Fibroblast of skin of scalp (primary cell): ENCODE measurements at regions not wholly inside any gene's neighbourhood (a gene's known extent, or its start where the extent isn't known, plus 50 kb on each side); places are given as distances from the start of the nearest gene placed in this dataset.
A peak's percentile ranks its signal among the peaks of the same experiment; 100 is the strongest.
"Not testable (repeated sequence)": the region's sequence is repeated elsewhere in the genome, so short reads cannot be mapped to it uniquely, and the experiment has no call there.

ENCODE experiments used
- DNase-seq: peaks from one replicate; pipeline ENCODE4 v3.0.0-alpha.2; 2013

DNA sequence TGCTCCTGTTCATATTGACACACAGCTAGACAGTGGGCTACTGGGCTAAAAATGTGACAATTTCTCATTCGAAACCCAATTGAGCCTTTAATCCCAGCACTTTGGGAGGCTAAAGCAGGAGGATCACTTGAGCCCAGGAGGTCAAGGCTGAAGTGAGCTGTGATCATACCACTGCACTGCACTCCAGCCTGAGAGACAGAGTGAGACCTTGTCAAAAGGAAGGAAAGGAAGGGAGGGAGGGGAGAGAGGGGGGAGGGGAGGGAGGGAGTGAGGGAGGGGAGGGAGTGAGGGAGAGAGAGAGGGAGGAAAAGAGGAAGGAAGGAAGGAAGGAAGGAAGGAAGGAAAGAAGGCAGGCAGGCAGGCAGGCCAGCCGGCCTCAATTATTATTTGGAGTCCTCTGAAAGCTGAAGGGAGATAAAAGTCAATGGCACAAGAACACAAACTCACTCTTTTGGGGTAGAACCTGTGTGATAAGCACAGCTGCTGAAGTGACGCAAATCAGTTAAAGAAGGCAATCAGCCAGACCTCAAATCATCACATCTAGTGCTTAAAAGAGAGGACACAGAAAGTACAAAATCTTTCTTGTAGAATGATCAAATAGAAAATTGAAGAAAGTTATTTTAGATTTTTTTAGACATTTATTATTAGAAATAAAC is 98.1 kb downstream of the CCDC71L start:
- no peak for DNase-seq

DNA sequence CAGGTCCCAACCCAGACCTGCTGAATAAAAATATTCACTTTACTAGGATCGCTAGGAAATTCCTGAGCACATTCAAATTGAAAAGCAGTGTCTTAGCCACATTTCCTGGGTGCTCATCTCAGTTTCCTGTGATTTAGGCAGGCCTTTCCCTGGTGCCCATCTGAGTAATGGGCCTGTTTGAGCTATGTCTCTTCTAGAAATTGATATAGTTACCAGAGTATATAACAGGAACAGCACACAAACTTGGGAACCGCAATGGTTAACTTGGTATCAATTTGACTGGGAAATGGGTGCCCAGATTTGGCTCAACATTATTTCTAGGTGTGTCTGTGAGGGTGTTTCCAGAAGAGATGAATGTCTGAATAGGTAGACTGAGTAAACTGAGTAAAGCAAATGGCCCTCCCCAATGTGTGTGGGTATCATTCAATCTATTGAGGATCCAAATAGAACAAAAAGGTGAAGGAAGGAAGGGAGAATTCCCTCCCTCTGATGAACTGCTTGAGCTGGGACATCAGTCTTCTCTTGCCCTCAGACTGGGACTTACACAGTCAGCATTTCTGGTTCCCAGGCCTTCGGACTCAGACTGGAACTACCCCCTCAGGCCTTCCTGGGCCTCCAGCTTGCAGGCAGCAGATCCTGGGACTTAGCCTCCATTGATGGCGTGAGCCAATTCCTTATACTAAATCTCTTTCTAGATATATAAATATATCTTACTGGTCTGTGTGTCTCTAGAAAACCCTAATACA is 99.1 kb downstream of the CCDC71L start:
- no peak for DNase-seq

DNA sequence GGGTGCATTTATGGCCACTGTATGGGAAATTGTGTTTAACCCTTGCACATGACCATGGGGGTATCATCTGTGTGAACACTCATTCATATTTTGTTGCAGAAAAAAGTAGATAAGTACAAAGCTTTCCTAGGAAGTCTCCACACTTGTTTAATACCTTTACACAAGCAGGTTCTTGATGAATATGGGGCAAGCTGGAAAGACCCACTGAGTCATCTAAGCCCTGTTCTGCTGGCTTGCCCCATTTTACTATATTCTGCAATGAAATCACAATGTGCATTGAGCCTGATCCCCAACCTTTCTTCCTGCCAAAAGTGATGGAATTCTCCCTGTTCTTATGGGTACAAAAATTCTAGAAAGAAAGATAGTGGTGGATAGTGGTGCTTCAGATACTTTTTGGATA is 99.8 kb downstream of the CCDC71L start:
- no peak for DNase-seq

DNA sequence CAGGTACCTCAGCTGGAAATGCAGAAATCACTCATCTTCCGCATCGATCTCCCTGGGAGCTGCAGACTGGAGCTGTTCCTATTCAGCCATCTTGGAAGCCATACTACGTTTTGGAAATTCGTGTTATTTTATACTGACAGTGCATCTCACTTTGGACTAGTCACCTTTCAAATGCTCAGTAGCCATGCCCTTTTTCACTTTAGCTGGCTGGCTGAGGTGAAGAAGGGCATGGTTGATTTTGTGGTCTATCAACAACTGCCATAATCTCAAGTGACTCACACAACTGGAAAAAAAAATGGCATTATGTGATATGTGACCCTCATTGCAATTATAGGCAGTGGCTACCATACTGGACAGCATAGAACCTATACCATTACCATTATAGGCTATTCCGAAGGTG is 100.5 kb downstream of the CCDC71L start:
- no peak for DNase-seq

DNA sequence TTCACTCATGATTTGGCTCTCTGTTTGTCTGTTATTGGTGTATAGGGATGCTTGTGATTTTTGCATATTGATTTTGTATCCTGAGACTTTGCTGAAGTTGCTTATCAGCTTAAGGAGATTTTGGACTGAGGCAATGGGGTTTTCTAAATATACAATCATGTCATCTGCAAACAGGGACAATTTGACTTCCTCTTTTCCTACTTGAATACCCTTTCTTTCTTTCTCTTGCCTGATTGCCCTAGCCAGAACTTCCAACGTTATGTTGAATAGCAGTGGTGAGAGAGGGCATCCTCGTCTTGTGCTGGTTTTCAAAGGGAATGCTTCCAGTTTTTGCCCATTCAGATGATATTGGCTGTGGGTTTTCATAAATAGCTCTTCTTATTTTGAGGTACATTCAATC is 104.7 kb downstream of the CCDC71L start:
- not testable (repeated sequence) for DNase-seq

DNA sequence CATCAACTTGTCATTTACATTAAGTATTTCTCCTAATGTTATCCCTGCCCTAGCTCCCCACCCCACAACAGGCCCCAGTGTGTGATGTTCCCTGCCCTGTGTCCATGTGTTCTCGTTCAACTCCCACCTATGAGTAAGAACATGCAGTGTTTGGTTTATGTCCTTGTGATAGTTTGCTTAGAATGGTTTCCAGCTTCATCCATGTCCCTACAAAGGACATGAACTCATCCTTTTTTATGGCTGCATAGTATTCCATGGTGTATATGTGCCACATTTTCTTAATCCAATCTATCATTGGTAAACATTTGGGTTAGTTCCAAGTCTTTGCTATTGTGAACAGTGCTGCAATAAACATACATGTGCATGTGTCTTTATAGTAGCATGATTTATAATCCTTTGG is 106.3 kb downstream of the CCDC71L start:
- DNase-seq, result not testable (repeated sequence)

DNA sequence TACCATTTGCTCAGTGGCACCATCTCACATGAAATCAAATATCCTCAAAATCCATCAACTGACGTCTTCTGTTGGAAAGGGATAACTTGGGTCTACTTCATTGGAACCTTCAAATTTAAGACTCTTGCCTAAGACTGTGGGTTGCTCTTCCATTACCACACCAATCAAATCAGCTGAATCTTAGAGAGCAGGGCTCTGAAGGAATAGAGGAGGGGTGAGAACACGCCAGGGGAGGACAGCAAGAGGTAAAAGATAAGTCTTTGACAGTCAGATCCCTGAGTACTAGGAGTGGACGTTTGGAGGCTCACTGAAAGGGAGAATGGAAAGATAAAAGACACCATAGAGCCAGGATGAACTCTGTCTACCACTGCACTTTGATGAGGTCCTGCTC is 107.5 kb downstream of the CCDC71L start:
- DNase-seq, result no peak

DNA sequence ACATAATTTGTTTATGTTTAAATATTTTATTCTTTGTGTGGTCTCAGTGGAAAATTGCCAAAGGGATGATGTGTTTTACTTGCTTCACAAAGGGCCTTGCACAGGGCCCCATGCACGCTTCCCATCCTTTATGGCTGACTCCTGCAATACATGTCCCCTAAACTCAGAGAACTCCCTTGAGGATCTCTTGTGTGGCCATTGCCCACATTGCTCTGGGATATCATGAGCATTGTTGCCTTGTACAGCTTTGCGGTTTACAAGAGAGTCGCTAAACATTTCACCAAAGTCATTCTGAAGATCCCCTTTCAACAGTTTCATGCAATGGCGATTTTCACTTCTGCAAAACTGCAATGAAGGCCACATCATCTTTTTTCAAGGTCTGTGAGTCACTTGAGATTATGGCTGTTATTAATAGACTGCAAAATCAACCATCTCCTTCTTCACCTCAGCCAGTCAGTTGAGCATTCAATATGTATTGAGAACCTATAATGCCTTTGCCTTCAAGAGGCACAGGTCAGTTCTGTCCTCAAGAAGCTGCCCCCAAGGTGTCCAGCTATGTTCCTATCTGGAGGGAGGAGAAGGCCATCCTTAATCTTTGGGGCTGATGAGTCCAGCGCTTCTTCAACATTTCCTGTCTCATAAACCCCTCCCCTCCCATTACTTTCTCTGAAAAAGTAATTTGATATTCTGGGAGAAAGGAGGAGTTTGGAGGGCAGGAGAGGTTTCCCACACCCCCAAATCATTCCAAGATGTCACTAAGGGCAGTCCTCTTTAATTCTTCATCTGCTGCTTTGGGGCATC is 108.1 kb downstream of the CCDC71L start:
- no peak for DNase-seq

DNA sequence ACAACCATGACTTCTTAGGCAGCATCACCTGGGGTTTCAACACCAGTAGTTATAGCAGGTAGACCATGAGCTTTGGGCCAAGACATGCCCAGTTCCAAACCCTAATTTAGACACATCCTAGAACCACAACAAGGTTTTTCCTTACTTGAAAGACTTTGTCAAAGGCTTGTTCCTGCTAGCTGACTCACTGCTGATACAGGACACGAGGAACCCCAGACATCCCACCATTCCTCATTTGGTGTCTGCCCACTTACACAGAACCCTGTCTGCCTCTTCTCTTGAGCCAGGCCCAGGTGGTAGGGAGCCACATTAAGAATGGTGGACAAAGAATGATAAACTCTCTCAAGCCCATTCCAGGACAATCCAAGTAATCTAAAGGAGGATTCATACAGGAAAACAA is 109.0 kb downstream of the CCDC71L start:
- DNase-seq, result no peak

DNA sequence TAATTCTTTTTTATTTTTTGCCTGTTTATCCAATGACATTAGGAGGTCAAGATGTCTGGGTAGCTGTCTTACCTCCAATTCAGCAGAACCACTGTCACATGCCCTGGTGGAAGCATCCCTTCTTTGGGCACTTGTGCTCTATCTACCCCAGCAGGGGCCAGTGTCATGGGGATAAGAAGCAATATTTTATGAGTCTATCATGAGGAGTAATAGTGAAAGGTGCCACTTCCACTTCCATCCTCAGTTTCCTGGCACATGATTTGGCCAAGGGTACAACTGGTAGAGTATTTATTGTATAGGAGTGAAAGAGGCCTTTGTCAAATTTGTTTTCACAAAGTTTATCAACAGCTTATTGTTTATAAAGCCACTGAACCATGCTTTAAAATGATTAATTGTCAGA is 112.5 kb downstream of the CCDC71L start:
- no peak for DNase-seq

DNA sequence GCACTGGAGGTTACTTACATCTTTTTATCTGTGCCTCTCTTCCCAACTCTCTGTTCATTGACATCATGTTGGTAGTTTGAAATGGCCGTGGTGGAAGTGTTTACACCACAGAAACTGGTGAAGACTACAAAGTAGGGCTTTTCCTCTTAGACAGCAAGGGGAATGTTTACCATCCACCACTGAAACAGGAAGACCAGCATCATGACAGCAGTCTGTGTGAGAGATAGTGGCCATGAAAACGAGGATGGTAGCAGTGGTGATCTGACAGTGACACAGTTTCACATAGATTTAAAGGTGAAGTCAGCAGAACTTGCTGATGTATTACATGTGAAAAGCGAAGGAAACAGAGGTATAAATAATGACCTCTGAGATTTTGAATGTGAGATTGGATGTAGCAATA is 115.7 kb downstream of the CCDC71L start:
- DNase-seq, result no peak

DNA sequence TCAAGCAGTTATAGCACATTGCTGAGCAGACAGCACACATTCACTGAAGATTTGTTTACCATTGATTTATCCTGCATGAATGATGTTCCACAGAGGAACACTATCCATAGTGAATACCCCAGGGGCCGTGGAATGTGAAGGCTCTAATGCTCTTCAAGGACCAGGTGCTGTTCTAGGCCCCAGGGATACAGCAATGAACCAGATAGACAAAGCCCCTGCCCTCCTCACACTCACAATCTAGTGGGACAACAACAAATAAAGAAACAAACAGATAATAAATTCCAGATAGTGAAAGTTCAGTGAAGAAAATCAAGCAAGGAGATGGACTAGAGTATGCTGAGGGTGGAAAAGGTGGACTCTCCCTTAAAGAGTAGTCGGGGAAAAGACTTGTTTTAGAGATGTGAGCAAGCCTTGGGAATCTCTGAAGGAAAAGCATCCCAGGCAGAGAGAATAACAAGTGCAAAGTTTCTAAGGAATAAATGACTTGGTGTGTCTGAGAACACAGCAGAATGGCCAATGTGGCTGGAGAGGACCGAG is 117.7 kb downstream of the CCDC71L start:
- no peak for DNase-seq

DNA sequence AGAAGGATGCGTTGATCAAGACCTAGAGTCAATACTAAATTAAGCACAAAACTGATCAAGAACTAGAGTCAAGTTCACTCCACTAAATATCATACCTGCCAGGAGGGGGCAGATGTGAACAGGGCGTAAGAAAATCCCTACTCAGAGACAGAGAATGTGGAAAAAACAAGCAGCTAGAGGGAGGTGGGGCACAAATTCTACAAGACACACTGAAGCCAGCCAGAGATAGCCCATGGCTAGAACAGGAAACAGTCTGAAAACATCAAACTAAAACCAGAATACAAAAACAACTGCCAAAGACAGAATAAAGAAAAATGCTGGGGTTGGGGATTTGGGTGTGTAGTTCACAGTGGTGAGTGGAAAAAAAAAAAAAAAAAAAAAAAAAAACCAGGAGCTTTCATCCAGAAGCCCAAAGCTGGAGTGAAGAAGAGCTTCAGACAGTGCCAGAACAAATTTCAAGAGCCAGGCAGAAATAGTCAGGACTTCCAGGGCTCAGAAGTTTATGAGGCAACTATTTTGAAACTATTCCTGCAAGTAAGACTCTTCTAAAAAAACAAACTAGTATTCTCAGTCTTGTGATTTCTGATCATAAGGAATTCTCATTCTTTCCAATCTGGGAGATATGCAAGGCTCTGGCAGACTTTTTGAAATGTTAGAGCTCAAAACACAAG is 118.3 kb downstream of the CCDC71L start:
- peak; percentile 86 for DNase-seq

DNA sequence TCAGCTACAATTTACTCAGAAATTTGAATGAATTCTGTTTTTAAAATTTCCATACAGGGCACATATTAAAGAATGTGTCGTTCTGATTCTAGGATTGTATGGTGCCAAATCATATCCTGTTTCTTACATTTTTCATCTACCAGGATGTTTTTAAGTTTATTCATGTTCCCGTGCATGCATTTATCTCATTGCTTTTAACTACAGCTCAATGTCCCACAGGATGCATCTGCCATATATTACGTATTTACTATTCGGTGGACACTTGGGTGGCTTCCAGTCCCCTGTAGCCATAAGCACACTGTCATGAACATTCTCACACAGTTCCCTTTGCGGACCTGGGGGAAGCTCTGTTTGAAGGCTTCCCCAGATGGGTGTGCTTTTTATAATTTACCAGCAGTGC is 122.3 kb downstream of the CCDC71L start:
- DNase-seq, result no peak

DNA sequence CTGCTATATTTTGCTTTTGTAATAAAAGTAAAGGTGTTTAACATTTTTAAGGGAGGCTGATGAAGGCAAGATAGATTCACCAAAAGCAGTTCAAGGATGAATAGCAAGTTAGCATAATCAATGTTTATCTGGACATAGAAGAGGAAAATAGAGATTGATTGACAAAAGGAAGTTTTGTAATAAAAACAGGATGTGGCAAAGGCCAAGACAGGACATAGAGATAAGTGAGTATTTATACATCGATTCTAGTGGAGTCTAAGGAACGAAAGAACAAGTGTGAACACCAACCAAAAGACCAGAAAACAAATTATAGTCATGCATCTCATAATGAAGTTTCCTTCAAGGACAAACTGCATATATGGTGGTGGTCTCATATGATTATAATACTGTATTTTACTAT is 123.8 kb downstream of the CCDC71L start:
- DNase-seq, result no peak

DNA sequence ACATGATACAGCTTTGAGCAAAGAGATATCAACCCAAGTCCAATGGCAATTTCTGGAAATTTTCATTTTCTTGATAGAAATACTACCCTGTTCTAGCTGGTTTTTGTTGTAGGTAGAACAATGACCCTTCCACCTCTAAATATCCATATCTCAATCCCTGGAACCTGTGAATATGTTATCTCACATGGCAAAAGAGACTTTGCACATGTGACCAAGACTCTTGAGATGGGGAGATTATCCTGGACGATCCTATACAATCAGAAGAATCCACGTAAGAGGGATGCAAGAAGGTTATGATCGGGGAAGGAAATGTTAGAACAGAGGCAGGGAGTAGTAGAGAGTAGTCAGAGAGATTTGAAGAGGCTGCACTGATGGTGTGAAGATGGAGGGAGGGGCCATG is 124.9 kb downstream of the CCDC71L start:
- DNase-seq, result no peak

DNA sequence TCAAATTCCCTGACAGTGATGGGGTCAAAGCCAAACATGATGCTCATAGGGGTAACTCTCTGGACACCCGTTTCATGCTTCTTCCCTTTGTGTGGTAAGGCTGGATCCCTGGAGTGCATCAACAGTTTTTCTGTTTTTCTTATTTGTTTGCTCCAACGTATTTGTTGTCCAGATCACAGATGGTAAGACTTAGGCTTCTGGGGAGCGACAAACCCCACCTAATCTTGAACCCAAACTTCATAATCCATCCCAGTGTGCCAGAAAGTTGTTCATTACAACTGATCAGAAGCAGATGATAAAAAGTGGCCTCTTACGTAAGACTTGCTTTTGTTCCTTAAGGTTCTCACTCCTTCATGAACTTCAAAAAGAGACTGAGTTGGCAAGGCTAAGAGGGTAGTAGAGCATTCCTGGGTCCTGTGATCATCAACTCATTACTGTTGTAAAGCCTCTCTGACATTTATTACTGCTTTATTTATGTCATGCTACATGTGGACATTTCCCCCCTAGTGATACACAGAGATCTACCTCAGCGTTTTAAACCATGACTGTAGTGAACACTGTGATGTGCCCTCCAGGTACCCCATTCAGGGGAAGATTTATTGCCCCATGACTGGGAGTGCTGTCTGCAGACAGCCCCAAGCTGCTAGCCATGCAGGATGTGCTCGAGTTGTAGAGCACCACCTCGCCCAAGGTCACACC is 125.6 kb downstream of the CCDC71L start:
- DNase-seq, result no peak

DNA sequence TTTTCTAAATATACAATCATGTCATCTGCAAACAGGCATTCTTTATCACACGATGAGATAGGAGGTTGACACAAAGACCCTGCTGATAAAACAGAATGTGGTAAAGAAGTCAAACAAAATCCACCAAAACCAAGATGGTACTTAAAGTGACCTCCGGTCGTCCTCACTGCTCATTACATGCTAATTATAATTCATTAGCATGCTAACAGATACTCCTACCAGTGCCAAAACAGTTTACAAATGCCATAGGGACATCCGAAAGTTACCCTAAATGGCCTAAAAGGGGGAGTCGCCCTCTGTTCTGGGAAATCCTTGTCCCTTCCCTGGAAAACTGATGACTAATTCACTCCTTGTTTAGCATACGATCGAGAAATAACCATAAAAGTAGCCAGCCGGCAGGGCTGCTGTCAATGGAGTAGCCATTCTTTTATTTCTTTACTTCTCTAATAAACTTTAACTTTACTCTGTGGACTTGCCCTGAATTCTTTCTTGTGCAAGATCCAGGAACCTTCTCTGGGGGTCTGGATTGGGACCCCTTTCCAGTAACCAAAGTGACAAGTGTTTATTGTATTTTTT is 126.6 kb downstream of the CCDC71L start:
- DNase-seq, result no peak

DNA sequence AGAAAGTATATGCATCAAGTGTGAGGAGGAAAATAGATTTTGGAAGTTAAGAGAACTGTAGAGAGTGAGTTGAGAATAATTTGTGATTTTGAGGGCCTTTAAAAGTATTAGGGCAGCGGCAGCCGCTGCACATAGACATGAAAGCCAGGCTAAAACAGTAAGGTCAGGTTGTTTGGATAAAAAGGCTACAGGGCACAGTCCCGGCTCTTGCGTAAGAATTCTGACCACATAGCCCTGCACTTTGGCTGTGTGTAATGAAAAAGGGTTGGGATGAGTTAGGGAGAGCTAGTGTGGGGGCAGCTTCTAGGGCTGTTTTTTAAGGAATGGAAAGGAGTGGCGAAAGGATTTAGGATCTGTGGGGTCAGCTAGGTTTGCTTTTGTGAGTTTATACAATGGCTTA is 130.8 kb downstream of the CCDC71L start:
- DNase-seq, result not testable (repeated sequence)

DNA sequence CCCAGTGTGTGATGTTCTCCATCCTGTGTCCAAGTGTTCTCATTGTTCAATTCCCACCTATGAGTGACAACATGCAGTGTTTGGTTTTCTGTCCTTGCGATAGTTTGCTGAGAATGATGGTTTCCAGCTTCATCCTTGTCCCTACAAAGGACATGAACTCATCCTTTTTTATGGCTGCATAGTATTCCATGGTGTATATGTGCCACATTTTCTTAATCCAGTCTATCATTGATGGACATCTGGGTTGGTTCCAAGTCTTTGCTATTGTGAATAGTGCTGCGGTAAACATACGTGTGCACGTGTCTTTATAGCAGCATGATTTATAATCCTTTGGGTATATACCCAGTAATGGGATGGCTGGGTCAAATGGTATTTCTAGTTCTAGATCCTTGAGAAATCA is 134.3 kb downstream of the CCDC71L start:
- not testable (repeated sequence) for DNase-seq

DNA sequence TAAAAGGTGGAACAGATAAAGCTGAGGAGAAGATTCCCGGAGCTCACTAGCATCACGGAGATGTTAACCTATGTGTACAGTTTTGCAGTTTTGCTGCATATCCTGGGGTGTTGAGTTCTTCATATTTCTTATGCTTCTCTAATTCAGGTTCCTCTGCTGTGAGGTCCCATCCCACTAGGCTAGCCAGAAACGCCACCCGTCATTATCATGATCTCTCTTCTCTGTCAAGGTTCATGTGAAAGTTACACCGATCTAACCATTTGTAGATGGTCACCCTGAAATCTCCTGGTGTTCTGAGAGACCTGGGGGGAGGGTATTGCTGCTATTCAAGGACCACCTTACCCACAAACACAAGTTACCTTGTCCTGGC is 136.3 kb downstream of the CCDC71L start:
- DNase-seq, result no peak

DNA sequence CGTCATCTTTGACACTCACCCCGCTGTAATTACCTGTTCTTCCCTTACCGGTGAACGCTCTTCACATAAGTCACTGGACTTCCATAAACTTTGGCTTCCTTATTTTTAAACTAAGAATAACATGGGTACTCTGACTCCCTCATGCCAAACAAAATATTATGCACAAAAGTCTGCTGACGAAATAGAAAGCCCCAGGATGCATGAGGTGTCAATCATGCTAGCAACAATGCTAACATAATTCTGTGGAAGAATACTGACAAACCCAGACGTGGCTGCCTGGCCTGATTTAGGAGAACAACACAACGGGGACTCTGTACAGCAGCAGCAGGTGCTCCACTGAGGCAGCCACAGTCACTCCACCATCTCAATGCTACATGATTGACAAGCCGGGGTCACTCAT is 137.5 kb downstream of the CCDC71L start:
- DNase-seq, result no peak
